GM12872 (cell line): ENCODE measurements at regions not wholly inside any gene's neighbourhood (a gene's known extent, or its start where the extent isn't known, plus 50 kb on each side); places are given as distances from the start of the nearest gene placed in this dataset.

Experiments
- CTCF ChIP-seq: IDR thresholded peaks from 3 replicates; pipeline ENCODE4 v1.5.1; 2011; ENCODE audit warnings: low read depth, mild to moderate bottlenecking, low read length, moderate library complexity; ENCODE audit not compliant: insufficient read depth

GRCh38 chr7:81330108-81330507, 411.3 kb upstream of the SEMA3C start:
- no peak for TF ChIP-seq CTCF

GRCh38 chr7:81327468-81328266, 408.8 kb upstream of the SEMA3C start:
- no peak for TF ChIP-seq CTCF

GRCh38 chr7:81321949-81322348, 403.1 kb upstream of the SEMA3C start:
- TF ChIP-seq CTCF = no peak

- no peak for TF ChIP-seq CTCF
Measured at GRCh38 chr7:81317741-81318140, 398.9 kb upstream of the SEMA3C start.

- TF ChIP-seq CTCF = no peak
Measured at GRCh38 chr7:81308643-81309322, 389.9 kb upstream of the SEMA3C start.

- no peak for TF ChIP-seq CTCF
Measured at GRCh38 chr7:81301815-81302214, 383.0 kb upstream of the SEMA3C start.

- no peak for TF ChIP-seq CTCF
Measured at GRCh38 chr7:81300753-81301152, 381.9 kb upstream of the SEMA3C start.
